GM04504 (cell line): ENCODE measurements at regions not wholly inside any gene's neighbourhood (a gene's known extent, or its start where the extent isn't known, plus 50 kb on each side); places are given as distances from the start of the nearest gene placed in this dataset.

Source experiments
- DNase-seq: peaks from one replicate; pipeline ENCODE4 v3.0.0-alpha.2; 2012; ENCODE audit warnings: low read depth

DNA sequence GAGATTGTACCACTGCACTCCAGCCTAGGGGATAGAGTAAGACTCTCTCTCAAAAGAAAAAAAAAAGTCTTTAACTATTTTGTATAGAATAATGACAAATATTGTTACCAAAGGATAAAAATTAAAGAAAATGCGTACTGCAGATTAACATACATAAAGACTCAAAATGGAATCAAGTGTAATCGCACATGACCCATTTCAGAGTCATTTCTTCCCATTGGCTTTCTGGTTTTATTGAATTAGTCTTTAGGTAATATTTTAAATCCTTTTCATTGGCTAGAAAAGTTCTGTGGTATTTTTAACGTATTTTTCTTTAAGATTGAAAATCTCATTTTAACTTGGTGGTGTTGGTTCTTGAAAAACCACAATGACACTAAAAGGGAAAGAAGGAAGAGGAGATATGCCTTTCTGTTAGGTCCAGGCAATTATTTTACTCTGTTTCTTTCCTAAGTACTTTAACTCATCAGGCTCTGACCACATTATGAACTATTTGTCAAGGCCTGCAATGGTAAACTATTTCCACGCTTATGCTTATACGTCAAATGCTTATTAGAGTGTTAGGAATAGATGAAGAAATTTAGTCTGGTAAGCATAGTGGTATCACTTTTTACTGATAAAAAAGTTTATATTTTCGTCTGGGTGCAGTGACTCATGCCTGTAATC is 52.3 kb downstream of the PLEKHG1 start:
- DNase-seq = no peak

DNA sequence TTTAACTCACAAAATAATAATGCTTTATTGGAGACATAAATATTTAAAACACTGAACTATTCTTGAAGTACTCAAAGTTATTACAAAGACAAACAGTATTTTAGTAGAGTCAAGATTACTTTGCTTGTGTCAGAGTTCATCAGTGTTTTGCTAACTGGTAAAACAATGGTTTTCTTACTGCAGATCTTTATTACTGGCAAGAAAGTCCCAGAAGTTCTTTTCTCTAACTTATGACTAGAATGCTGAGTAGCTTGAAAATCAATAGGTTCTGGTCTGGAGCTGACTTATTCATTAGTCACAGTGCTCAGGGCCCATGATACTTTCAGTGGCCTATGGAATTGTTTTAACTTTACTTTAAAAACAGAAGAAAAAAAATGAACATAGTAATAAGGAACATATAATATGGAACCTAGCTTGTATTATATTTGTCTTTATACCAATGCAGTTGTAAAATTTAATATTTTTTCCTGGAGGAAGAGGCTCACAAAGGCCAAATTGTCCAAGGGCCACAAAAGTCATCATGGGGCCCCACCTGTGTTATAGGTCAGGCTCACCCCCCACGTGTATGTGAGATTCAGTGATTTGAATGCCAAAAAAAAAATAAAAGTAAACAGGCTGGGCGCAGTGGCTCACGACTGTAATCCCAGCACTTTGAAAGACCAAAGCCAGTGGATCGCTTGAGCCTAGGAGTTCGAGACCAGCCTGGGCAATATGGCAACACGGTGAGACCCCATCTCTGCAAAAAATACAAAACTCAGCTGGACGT is 53.3 kb downstream of the PLEKHG1 start:
- DNase-seq = no peak

- no peak for DNase-seq
Measured at GRCh38 chr6:150654608-150655007, 54.9 kb downstream of the PLEKHG1 start.

DNA sequence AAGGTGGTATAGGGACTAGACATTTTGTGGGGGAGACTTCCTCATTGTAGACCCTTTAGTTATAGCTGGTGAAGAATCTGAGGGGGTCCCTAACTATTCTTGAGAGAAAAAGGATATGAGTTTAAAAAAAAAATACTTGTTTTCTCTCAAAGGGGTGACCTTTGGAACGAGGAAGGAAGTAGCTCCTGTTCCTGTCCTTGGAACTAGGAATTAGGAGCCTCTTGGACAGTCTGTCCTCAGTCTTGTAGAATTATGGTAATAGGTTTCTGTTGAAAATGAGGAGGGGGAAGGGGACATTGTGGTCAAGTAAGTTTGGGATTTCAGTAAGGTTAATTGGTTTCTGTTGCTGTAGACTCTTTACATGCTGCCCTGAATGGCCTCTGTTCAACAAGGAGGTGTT is 56.5 kb downstream of the PLEKHG1 start:
- no peak for DNase-seq

- no peak for DNase-seq
Measured at GRCh38 chr6:150658421-150658820, 58.7 kb downstream of the PLEKHG1 start.

- DNase-seq = no peak
Measured at GRCh38 chr6:150659046-150659763, 59.5 kb downstream of the PLEKHG1 start.

DNA sequence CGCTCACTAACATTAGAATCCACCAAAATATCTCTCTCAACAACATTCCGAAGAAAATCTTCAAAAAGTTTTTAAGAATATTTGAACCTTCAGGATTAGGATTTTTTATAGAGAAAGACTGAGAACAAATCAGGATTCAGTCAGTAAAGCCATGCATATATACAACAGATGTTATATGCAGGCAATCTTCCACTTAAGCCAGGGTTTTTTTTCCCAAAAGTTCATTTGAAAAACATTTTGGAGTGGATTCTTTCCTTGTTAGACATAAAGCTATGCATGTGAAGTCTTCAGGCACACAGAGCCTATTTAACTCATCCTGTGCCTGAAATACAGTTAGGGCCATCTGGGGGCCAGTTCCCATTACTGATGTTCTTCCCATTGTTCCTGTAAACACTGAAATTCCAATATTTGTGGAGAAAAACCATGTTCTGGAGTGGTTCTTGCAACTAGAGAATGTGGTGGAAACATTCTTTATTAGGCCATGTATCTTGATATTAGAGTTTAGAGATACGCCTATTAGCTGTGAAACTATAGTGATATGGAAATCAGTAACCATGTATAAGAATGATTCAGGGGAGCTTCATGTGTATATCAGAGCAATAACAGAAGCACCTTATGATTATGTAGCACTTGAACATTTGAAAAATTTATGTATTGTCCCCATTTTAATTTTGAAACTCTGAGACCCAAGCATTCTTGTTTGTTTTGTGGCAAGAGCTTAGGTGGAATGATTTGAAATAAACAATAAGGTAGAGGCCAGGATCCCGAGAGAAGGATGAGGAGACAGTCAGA is 61.7 kb downstream of the PLEKHG1 start:
- no peak for DNase-seq

GRCh38 chr6:150662814-150663213 is 63.1 kb downstream of the PLEKHG1 start:
- no peak for DNase-seq

- no peak for DNase-seq
Measured at GRCh38 chr6:150664091-150664490, 64.4 kb downstream of the PLEKHG1 start.

DNA sequence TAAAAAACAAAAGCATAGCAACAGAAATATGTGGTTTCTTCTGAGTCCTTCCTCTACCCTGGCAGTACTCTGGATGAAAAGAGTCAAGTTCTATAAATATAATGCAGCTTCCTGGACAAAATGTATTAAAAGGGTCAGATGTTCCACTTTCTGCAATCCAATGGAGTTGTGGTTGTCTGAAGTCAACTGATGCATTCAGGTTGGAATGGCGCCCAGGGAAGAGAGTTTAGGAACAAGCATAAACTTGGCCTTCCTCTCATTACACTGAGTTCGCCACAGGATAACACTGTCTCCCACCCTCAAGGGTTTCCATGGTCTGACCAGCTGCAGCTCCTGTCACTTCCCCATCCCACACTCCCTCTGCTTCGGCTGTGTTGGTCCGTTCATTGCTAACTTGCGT is 66.4 kb downstream of the PLEKHG1 start:
- DNase-seq = no peak

GRCh38 chr6:150667359-150667758 is 67.7 kb downstream of the PLEKHG1 start:
- no peak for DNase-seq

DNA sequence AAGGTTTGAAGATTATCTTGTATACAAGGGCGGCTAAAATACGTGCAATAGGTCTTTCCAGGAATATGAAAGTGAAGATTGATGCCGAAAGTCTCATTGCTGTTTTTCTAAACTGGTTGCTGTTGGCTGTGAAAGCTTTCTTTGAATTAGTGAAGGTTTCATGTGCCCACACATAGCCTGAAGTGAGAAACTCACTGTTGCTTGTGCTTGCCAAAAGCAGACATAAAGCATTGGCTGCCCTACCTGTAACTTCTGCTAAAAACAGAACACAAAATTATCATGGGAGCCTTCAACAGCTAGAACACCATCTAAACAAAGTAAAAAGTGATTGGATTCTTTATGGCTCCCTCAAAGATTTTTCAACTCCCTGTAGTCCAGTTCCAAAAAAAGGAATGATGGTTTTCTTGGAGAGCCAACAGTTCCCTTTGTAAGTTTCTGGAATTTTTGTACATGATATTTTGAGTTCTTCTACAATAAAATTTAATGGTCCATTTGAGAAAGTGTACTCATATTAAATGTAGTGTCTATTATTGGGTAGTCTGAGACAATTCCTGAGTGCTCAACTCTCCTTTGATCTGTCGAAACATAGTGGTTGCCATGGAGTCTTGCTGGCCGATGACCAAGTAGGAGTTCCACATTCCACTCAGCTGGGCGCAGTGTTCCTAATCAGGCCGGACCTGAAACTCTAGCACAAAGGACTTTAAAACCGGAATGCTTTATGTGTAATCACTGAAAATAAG is 68.5 kb downstream of the PLEKHG1 start:
- DNase-seq = peak; percentile 64

- no peak for DNase-seq
Measured at GRCh38 chr6:150668900-150669302, 69.2 kb downstream of the PLEKHG1 start.

- DNase-seq = no peak
Measured at GRCh38 chr6:150670311-150670710, 70.6 kb downstream of the PLEKHG1 start.

- DNase-seq = no peak
Measured at GRCh38 chr6:150672800-150673199, 73.1 kb downstream of the PLEKHG1 start.

DNA sequence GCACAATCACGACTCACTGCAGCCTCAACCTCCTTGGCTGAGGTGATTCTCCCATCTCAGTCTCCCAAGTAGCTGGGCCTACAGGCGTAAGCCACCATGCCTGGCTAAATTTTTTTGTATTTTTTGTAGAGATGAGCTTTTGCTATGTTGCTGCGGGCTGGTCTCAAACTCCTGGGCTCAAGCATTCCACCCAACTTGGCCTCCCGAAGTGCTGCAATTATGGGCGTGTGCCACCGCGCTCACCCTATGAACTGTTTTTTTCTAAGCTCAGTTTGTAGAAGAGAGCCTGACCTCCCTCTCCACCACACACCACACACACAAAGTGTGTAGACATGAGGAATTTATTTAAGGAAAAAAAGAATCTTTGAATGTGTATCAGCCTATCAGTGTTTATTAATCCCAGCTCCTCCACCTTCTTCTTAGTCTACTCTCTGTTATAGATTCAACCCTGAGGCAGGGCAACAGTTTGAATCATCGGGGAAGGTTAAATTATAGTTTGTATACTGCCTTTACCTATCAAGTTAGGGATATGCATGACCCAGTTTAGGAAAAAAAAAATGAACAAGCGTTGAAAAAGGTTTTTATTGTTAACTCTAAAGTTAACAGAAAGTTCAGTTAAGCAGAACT is 74.1 kb downstream of the PLEKHG1 start:
- no peak for DNase-seq

DNA sequence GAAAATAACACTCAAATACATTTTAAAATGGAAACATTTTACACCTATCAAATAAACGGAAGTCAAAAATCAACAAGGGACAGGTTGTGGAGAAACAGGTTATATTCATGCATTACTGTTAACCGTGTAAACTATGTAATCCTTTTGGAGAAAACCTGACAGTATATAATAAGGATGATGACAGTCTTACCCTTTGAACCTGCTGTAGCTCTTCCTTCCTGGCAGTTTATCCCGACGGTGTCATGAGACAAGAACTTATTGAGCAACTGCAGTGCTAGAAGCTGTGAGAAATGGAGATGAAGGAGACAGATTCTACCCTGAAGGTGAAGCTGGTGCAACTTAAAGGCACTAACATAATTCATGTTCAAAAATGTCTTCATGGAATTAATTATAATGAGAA is 76.7 kb downstream of the PLEKHG1 start:
- no peak for DNase-seq

- no peak for DNase-seq
Measured at GRCh38 chr6:150676772-150677171, 77.1 kb downstream of the PLEKHG1 start.

- DNase-seq = no peak
Measured at GRCh38 chr6:150680510-150680909, 80.8 kb downstream of the PLEKHG1 start.

GRCh38 chr6:150681578-150682395 is 82.1 kb downstream of the PLEKHG1 start:
- DNase-seq = no peak
